ENCODE measurements at regions not wholly inside any gene's neighbourhood (a gene's known extent, or its start where the extent isn't known, plus 50 kb on each side); places are given as distances from the start of the nearest gene placed in this dataset.
"Not testable (repeated sequence)": the region's sequence is repeated elsewhere in the genome, so short reads cannot be mapped to it uniquely, and the experiment has no call there.

DNA sequence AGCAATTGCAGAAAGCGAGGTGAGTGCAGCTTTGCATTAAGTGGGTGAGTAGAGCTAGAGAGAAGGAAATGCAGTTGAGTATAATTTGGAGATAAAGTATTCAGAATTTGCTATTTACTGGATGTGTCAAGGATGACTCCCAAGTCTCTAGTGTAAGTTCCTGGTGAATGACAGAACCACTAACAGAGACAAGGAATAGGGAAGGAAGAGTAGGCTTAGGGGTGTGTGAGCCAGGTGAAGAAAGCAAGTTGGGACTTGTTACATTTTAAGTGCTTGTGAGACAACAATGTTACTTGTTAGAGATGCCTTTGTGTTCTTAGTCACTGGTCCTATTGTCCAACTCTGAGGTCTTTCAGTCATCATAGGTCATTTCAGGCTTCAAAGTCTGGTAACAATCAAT is 70.8 kb downstream of the TBC1D26 start:
- not testable (repeated sequence) for H3K4me3 Mint-ChIP-seq; H3K9me3 Mint-ChIP-seq; H3K27ac Mint-ChIP-seq; H3K27me3 Mint-ChIP-seq (ENCODE audit: low read depth, poor library complexity); DNase-seq; H3K36me3 Mint-ChIP-seq (ENCODE audit: low read depth)
- H3K4me1 Mint-ChIP-seq, result peaks cover 10% of the 10 kb centered on the region

DNA sequence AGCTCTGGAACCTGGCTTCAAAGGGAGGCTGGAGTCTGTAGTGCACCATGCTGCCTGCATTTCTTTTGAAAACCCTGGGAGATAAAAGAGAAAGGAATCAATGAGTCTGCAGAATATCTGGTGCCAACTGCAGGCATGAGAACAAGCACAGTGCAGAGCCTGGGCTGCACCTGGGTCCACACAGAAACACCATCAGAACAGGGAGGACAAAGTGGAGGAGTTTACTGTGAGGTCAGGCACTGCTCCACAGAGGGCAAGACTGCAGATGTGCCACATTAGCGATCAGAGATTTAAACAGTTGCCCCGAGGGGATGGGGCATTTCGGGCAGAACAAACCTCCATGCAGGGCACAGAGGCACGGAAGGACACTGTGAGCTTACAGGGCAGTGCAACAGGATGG is 74.7 kb downstream of the TBC1D26 start:
- not testable (repeated sequence) for H3K27ac Mint-ChIP-seq; H3K4me3 Mint-ChIP-seq; H3K27me3 Mint-ChIP-seq (ENCODE audit: low read depth, poor library complexity); DNase-seq; H3K4me1 Mint-ChIP-seq; H3K9me3 Mint-ChIP-seq; H3K36me3 Mint-ChIP-seq (ENCODE audit: low read depth)

DNA sequence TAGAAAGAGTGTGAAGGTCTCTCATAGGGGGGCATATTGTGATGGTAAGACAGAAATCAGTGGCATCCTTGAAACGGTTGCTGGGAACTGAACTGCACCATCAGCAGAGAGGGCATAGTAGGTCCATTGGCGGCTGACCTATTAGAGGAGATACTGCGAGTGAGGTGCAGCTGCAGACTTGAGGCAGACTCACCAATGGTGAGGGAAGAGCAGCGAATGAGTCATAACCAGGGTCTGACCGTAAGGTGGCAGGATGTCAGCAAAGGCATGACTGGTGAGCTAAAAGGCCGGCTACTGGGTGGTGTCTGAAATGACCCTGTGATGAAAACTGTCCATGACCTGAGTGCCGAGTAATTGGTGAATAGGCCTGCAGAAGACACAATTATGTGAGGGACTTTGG is 81.3 kb downstream of the TBC1D26 start:
- not testable (repeated sequence) for H3K27ac Mint-ChIP-seq; H3K27me3 Mint-ChIP-seq (ENCODE audit: low read depth, poor library complexity); H3K9me3 Mint-ChIP-seq; DNase-seq; H3K36me3 Mint-ChIP-seq (ENCODE audit: low read depth); H3K4me3 Mint-ChIP-seq; H3K4me1 Mint-ChIP-seq

DNA sequence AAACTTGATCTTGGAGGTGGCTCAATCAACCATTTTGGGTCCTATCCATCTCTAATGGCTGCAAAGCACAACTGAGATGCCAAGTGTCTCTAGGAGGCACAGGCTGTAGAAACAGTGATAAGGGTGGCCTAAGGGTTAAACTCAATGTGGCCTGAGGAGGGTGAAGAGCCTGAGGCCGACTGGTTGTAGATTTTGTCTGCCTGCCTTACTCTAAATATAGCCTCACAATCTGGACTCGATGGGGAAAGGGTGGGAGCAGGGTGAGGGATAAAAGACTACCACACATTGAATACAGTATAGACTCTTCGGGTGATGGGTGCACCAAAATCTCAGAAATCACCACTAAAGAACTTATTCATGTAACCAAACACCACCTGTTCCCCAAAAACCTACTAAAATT is 81.9 kb downstream of the TBC1D26 start:
- not testable (repeated sequence) for H3K9me3 Mint-ChIP-seq; H3K4me1 Mint-ChIP-seq; H3K27ac Mint-ChIP-seq; H3K36me3 Mint-ChIP-seq (ENCODE audit: low read depth); H3K4me3 Mint-ChIP-seq; DNase-seq; H3K27me3 Mint-ChIP-seq (ENCODE audit: low read depth, poor library complexity)

DNA sequence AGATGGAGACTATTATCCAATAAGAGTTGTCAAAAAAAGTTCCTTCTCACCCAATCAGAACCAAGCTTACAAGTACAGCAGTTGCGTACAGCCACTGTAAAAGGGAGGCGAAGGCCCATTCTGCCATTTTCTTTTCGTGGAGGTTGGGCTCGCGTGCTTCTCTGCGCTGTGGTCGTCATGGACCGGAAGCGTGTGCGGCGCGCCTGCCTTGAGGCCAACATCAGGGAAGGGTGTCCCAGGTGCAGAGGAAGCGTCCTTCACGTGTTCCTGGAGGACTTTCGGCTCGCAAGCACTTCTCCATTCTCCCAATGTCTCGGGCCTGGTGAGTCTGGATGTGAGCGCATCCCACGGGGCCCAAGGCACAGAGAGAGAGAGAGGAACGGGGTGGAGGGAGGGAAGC is 85.8 kb downstream of the TBC1D26 start:
- H3K9me3 Mint-ChIP-seq; H3K4me3 Mint-ChIP-seq; DNase-seq; H3K36me3 Mint-ChIP-seq (ENCODE audit: low read depth); H3K27me3 Mint-ChIP-seq (ENCODE audit: low read depth, poor library complexity); H3K27ac Mint-ChIP-seq; H3K4me1 Mint-ChIP-seq: not testable (repeated sequence)

DNA sequence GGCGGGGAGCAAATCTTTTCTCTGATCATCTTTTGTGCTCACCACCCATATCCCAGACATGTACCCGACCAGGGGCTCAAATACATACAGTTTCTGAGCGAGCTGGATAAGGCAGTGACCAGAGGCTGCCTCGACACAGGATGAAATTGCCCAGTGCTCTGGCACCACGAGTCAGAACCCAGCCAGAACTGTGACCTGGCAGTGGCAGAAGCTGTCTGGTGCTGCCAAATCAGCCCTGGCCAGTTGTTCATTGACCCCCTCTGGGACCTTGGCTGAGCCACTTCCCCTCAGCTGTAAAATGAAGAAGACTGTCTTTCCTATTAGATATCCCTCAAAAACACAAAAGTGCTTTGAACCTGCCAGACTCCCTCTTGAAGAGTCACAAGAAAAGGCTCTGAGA is 90.2 kb downstream of the TBC1D26 start:
- H3K4me1 Mint-ChIP-seq; H3K4me3 Mint-ChIP-seq; H3K36me3 Mint-ChIP-seq (ENCODE audit: low read depth); H3K9me3 Mint-ChIP-seq; H3K27ac Mint-ChIP-seq; DNase-seq: not testable (repeated sequence)
- peaks cover 13% of the 10 kb centered on the region for H3K27me3 Mint-ChIP-seq (ENCODE audit: low read depth, poor library complexity)

DNA sequence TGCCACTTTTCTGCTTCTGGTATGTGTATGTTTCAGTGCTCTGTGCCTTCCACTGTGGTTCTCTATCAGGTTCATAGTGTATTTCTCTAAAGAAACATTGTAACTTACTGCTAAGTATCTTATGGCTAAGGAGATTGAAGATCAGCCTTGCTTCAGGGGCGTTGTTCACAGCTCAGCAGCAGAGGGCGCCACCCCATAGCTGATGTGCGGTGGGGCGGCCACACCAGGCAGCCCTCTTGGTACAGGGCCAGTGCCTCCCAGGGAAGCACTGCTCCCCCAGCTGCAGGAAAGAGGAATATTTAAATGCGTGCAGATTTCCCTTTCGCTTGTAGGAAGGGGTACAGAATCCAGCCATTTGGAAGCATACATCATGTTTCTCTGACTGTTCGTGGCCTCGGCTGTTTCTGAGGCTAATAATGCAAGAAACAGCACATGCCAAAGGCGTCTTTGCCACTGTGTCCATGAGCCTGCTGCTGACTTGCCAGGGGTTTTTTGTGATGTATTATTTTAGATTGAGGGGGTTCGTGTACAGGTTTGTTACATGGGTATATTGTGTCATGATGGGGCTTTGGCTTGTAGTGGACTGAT is 96.7 kb downstream of the TBC1D26 start:
- H3K27ac Mint-ChIP-seq; H3K36me3 Mint-ChIP-seq (ENCODE audit: low read depth); H3K9me3 Mint-ChIP-seq; H3K4me3 Mint-ChIP-seq: not testable (repeated sequence)
- TF ChIP-seq, protein P1, sequence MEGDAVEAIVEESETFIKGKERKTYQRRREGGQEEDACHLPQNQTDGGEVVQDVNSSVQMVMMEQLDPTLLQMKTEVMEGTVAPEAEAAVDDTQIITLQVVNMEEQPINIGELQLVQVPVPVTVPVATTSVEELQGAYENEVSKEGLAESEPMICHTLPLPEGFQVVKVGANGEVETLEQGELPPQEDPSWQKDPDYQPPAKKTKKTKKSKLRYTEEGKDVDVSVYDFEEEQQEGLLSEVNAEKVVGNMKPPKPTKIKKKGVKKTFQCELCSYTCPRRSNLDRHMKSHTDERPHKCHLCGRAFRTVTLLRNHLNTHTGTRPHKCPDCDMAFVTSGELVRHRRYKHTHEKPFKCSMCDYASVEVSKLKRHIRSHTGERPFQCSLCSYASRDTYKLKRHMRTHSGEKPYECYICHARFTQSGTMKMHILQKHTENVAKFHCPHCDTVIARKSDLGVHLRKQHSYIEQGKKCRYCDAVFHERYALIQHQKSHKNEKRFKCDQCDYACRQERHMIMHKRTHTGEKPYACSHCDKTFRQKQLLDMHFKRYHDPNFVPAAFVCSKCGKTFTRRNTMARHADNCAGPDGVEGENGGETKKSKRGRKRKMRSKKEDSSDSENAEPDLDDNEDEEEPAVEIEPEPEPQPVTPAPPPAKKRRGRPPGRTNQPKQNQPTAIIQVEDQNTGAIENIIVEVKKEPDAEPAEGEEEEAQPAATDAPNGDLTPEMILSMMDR (IDR thresholded peaks at IDR 0.05), result peak; percentile 83
- peaks cover 12% of the 10 kb centered on the region for H3K27me3 Mint-ChIP-seq (ENCODE audit: low read depth, poor library complexity)
- DNase-seq, result peak; percentile 83
- H3K4me1 Mint-ChIP-seq, result peaks cover 16% of the 10 kb centered on the region

DNA sequence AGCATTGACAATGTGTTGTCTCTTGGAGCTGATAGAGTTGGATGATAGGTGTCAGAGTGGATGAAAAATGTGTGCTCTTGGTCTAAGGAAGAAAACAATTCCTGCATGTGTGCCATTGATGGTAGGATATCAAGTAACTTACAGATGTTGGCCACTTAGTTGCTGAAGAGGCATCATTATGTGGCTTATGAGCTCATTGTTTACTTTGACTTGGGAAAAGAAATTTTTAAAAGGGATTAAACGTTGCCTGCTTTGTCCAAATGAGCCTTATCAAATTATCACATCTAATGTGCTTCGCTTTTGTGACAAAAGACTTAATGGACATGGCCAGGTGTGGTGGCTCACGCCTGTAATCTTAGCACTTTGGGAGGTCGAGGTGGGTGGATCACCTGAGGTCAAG is 98.1 kb downstream of the TBC1D26 start:
- H3K4me1 Mint-ChIP-seq, result peaks cover 16% of the 10 kb centered on the region
- not testable (repeated sequence) for DNase-seq; H3K4me3 Mint-ChIP-seq; H3K36me3 Mint-ChIP-seq (ENCODE audit: low read depth); H3K27ac Mint-ChIP-seq; H3K27me3 Mint-ChIP-seq (ENCODE audit: low read depth, poor library complexity); H3K9me3 Mint-ChIP-seq

DNA sequence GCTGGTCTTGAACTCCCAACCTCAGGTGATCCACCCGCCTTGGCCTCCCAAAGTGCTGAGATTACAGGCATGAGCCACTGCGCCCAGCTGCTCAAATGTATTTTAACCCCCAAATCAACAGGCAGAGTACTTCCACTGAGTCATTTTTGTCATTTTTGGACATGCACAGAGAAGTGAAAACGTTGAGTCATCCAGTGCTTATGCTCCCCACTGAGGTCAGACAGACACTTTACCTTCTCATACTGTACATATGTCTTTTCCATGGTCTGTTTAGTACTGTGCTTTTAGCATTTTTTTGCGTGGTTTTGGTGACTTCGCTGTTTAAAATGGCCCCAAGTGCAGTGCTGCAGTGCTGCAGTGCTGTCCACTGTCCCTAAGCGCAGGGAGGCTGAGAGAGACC is 99.1 kb downstream of the TBC1D26 start:
- not testable (repeated sequence) for H3K27me3 Mint-ChIP-seq (ENCODE audit: low read depth, poor library complexity); H3K9me3 Mint-ChIP-seq; H3K27ac Mint-ChIP-seq; H3K36me3 Mint-ChIP-seq (ENCODE audit: low read depth); H3K4me3 Mint-ChIP-seq; DNase-seq
- peaks cover 21% of the 10 kb centered on the region for H3K4me1 Mint-ChIP-seq

DNA sequence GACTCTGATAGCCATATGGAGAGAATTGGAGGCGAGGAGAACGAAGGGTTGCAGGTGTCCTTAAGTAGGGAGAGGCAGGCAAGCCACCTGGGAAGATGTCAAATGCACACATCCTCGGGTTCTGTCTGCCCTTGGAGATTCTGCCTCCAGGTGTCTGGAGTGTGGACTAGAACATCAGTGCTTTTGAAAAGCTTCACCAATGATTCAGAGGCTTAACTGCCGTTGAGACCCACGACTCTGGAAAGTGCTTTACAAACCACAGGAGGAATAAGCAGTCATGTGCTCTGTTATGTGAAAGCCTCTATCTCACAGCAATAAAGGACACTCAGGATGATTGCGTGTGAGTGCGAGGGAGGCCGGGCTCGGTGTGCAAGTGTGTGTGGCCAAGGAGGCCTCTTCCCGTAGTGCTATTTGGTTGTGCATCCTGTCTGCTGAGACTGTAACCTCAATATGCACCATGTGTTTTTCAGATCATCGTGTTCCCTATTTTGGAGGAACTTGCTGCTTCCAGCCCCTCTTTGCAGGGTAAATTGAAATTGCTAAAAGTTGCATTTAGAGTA is 100.9 kb downstream of the TBC1D26 start:
- H3K27ac Mint-ChIP-seq; H3K27me3 Mint-ChIP-seq (ENCODE audit: low read depth, poor library complexity); H3K4me3 Mint-ChIP-seq; H3K36me3 Mint-ChIP-seq (ENCODE audit: low read depth); H3K9me3 Mint-ChIP-seq; DNase-seq: not testable (repeated sequence)
- peaks cover 21% of the 10 kb centered on the region for H3K4me1 Mint-ChIP-seq

DNA sequence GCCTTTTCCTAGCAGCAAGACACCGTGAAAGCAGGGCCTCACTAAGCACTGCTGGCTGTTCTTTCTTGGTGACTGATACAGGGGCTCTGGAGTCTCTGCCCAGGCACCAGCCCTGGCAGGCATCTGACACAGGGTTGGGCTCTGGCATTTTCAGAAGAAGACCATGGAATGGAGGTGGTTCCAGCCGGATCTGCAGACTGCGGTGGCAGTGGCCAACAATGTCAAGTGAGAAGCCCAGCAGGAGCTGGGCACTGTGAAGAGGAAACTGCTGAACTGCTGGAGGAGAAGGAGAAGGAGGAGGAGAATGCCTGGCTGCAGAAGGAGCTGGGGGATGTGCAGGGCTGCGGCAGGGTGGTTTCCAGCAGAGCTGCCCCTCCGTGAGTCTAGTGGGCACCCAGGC is 101.8 kb downstream of the TBC1D26 start:
- H3K4me3 Mint-ChIP-seq; DNase-seq; H3K36me3 Mint-ChIP-seq (ENCODE audit: low read depth); H3K9me3 Mint-ChIP-seq; H3K27ac Mint-ChIP-seq; H3K27me3 Mint-ChIP-seq (ENCODE audit: low read depth, poor library complexity): not testable (repeated sequence)
- H3K4me1 Mint-ChIP-seq, result peaks cover 19% of the 10 kb centered on the region

DNA sequence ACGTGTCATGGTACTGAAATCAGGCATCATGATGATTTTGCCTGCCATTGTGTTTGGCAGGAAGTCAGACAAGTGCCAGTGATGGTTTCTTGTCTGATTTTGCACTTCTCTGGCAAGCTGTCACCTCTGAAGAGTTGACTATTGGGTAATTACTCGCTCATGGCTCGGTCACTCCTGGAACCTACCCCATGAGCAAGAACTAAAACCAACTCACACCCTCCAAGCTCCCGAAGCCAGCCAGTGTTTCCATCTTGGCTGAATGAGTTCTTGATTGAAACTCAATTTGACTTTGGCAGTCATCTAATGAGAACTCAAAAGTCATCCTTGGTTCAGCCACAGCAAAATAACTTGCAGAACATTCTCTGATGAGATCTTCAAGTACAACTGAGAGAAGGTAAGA is 103.4 kb downstream of the TBC1D26 start:
- H3K9me3 Mint-ChIP-seq; H3K27me3 Mint-ChIP-seq (ENCODE audit: low read depth, poor library complexity): not testable (repeated sequence)

DNA sequence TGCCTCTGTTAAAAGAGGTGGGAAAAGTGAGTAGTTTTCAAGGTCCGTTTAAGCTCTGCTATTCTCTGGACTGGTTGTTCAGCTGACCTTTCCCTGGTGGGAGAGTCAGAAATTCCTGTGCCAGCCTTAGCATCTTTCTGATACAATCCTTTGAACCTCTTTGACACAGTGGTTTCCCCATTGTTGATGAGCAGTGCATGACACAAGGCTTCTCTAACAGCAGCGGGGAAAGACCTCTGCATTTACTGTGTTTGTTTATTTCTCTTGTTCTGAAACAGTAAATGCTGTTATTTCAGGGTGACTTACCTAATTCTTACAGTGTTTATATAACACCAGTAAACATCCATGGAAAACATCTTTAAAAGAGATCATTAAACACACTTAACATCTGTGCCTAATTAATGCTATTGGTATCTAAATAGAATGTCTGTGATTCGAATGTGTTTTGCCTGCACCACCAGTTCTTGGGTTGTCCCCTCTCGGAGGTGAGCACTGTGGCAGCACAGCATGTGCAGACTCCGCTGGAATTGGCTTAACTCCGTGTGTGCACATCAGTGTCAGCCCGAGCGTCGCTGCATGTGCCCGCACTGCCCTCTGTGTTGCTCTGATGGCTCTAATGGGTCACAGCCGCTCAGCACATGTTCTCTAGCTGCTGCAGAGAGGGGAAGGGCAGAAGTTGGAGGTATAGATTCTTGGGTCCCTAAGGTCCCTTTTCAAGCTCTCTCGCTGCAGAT is 104.3 kb downstream of the TBC1D26 start:
- not testable (repeated sequence) for DNase-seq; H3K27me3 Mint-ChIP-seq (ENCODE audit: low read depth, poor library complexity); H3K36me3 Mint-ChIP-seq (ENCODE audit: low read depth); H3K9me3 Mint-ChIP-seq; H3K27ac Mint-ChIP-seq; H3K4me3 Mint-ChIP-seq; H3K4me1 Mint-ChIP-seq

More for the DNA sequence above, 103.4 kb downstream of the TBC1D26 start:
- not testable (repeated sequence) for H3K4me3 Mint-ChIP-seq; DNase-seq; H3K36me3 Mint-ChIP-seq (ENCODE audit: low read depth); H3K27ac Mint-ChIP-seq; H3K4me1 Mint-ChIP-seq

DNA sequence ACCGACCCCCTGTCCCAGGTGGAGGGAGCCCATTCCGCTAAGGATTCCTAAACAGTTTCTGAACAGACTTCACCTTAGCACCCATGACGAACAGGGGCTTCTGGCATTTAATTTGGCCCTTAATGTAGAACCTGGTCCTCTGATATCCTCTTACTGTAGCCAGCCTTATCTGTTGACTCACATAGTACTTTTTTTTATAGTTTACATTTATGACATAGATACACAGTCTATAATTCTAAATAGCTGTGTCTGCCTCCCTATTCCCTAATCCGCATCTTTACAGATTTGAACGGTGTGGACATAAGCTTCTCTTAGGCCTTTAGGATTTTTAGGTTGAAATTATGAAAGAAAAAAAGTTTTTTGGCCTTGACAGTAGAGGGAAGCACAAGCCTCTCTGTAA is 104.9 kb downstream of the TBC1D26 start:
- not testable (repeated sequence) for DNase-seq; H3K4me1 Mint-ChIP-seq; H3K36me3 Mint-ChIP-seq (ENCODE audit: low read depth); H3K9me3 Mint-ChIP-seq; H3K27ac Mint-ChIP-seq; H3K27me3 Mint-ChIP-seq (ENCODE audit: low read depth, poor library complexity); H3K4me3 Mint-ChIP-seq
